ENCODE measurements at regions not wholly inside any gene's neighbourhood (a gene's known extent, or its start where the extent isn't known, plus 50 kb on each side); places are given as distances from the start of the nearest gene placed in this dataset.

GRCh38 chr7:68904630-68905029 is 693.6 kb upstream of the AUTS2 start:
- Histone ChIP-seq H3K9me3 (ENCODE audit: insufficient read depth in 2 of 2, low read depth in 1 of 2, low read length in 1 of 2) (peaks cover 8 to 9% of the 10 kb centered on the region in 2 experiments; a peak in 1 of 4 replicates), H3K36me3 (ENCODE audit: control insufficient read depth in 2 of 4, insufficient read depth in 4 of 4, low read length in 3 of 4) (no peaks in the 10 kb centered on the region), H3K27me3 (replicated peaks in 1 of 4; ENCODE audit: control insufficient read depth in 3 of 4, extremely low read depth in 1 of 4, insufficient read depth in 3 of 4, low read length in 3 of 4) (no peaks in the 10 kb centered on the region), H3K4ac (replicated peaks; ENCODE audit: insufficient read length, low read depth, low read length) (no peak overlapping the region), H2BK5ac (ENCODE audit: low read depth, low read length) (no peak overlapping the region), H3K56ac (replicated peaks; ENCODE audit: insufficient read length, low read depth, low read length) (no peak overlapping the region), H3K79me1 (ENCODE audit: low read depth, low read length) (no peaks in the 10 kb centered on the region), H2BK15ac (ENCODE audit: low read length) (no peak overlapping the region), H3K23ac (ENCODE audit: insufficient read length) (no peak overlapping the region), H4K20me1 (replicated peaks in 1 of 2; ENCODE audit: control insufficient read depth in 1 of 2, insufficient read depth in 2 of 2, low read length in 2 of 2) (no peaks in the 10 kb centered on the region), H2BK120ac (replicated peaks; ENCODE audit: low read depth, low read length) (no peak overlapping the region), H3K4me2 (ENCODE audit: insufficient read depth in 1 of 2, low read depth in 2 of 2, low read length in 2 of 2) (no peak overlapping the region), H2AK5ac (ENCODE audit: low read depth, low read length) (no peak overlapping the region), H2BK12ac (ENCODE audit: low read depth, low read length) (no peak overlapping the region), H3K79me2 (ENCODE audit: control insufficient read depth in 1 of 2, insufficient read depth in 2 of 2, low read length in 2 of 2) (no peaks in the 10 kb centered on the region), H3K14ac (ENCODE audit: insufficient read length) (no peak overlapping the region), H3K4me3 (ENCODE audit: extremely low read depth in 1 of 4, insufficient read depth in 2 of 4, low read depth in 3 of 4, low read length in 4 of 4) (no peak overlapping the region), H4K8ac (ENCODE audit: extremely low read depth, insufficient read depth, low read length) (no peak overlapping the region), H3K9ac (replicated peaks in 1 of 4; ENCODE audit: extremely low read depth in 1 of 4, low read depth in 3 of 4, low read length in 3 of 4) (no peak overlapping the region), H3K27ac (ENCODE audit: low read depth, low read length) (no peak overlapping the region), H2BK20ac (ENCODE audit: low read length) (no peak overlapping the region), H3K4me1 (replicated peaks in 1 of 4; ENCODE audit: control insufficient read depth in 3 of 4, insufficient read depth in 4 of 4, low read length in 3 of 4) (no peaks in the 10 kb centered on the region), H4K91ac (replicated peaks; ENCODE audit: insufficient read length, low read length) (no peak overlapping the region), H4K5ac (ENCODE audit: insufficient read length, low read depth, low read length) (no peak overlapping the region), H3K18ac (ENCODE audit: extremely low read depth, low read length) (no peak overlapping the region), H3K23me2 (ENCODE audit: low read depth, low read length) (no peaks in the 10 kb centered on the region), H2AFZ (ENCODE audit: low read length) (no peak overlapping the region)
- ChIA-PET CTCF (ENCODE audit: partially characterized antibody) (no interaction called here), POLR2A (ENCODE audit: partially characterized antibody) (no interaction called here)
- DNase-seq (ENCODE audit: low read depth in 1 of 2, low spot score in 2 of 2) (no peak), FAIRE-seq (no peak)
- no peak for TF ChIP-seq RBBP5 (IDR thresholded peaks at IDR 0.05; ENCODE audit: borderline replicate concordance, low read depth, low read length)
- no peak for TF ChIP-seq SRF (IDR thresholded peaks at IDR 0.05; ENCODE audit: low read depth, low read length)
- no peak for TF ChIP-seq KDM1A (IDR thresholded peaks at IDR 0.05; ENCODE audit: borderline replicate concordance, low read length)
- TF ChIP-seq, protein P1, sequence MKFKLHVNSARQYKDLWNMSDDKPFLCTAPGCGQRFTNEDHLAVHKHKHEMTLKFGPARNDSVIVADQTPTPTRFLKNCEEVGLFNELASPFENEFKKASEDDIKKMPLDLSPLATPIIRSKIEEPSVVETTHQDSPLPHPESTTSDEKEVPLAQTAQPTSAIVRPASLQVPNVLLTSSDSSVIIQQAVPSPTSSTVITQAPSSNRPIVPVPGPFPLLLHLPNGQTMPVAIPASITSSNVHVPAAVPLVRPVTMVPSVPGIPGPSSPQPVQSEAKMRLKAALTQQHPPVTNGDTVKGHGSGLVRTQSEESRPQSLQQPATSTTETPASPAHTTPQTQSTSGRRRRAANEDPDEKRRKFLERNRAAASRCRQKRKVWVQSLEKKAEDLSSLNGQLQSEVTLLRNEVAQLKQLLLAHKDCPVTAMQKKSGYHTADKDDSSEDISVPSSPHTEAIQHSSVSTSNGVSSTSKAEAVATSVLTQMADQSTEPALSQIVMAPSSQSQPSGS (IDR thresholded peaks at IDR 0.05; ENCODE audit: low read length) = no peak
- TF ChIP-seq NRF1 (IDR thresholded peaks at IDR 0.05; ENCODE audit: low read depth, low read length) = no peak
- TF ChIP-seq, protein P2, sequence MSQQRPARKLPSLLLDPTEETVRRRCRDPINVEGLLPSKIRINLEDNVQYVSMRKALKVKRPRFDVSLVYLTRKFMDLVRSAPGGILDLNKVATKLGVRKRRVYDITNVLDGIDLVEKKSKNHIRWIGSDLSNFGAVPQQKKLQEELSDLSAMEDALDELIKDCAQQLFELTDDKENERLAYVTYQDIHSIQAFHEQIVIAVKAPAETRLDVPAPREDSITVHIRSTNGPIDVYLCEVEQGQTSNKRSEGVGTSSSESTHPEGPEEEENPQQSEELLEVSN (IDR thresholded peaks at IDR 0.05) = no peak
- no peak for TF ChIP-seq CBX8 (IDR thresholded peaks at IDR 0.05; ENCODE audit: borderline replicate concordance, low read depth, low read length)
- 86% methylated on average over 2 of the region's 3 CpGs; no CpG with 5 or more reads in 1 of the 2 experiments for WGBS, 2 experiments (ENCODE audit: extremely low coverage in 1 of 2, insufficient coverage in 1 of 2, insufficient read length in 1 of 2, insufficient replicate concordance in 2 of 2, low coverage in 1 of 2, low lambda C conversion rate in 2 of 2, missing lambda C conversion rate in 1 of 2)

Data from H1 (cell line).